OCI-M2 (cell line): ENCODE measurements at regions not wholly inside any gene's neighbourhood (a gene's known extent, or its start where the extent isn't known, plus 50 kb on each side); places are given as distances from the start of the nearest gene placed in this dataset.

Experiments
- DNase-seq: peaks from one replicate; lab custom pipeline; 2025; ENCODE audit not compliant: unreplicated experiment; lab: John Stamatoyannopoulos, UW

DNA sequence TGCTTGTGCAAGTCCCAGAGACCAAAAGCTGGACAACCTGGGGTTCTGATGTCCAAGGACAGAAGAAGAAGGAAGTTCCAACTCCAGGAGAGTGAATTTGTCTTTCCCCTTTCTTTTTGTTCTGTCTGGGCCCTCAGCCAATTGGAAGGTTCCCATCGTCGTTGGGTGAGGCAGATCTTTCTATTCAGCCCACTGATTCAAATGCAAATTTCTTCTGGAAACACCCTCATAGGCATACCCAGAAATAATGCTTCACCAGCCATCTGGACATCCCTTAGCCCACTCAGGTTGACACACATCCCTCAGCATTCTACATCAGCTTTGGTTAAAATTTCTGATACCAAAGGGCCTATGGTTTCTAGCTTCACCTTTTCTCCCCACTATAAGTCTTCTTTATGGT is 156.5 kb downstream of the SP3 start:
- DNase-seq, result no peak

DNA sequence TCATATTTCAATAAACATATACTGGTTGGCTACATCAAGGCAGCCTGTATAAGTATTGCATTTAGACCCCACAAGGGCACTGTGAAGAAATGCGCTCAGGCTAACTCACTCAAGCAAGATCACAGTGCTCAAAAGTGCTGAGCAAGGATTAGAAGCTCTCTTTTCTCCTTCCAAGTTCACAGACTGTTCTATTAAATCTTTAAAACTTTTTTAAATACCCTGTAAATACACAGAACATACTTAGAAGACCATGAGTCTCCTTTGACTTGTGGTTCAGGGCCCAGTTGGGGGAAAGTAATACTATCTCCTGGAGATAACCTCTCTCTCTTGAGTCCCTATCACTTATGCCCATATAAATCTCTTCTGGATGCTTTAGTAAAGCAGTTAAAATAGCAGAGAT is 152.9 kb downstream of the SP3 start:
- DNase-seq, result no peak

- no peak for DNase-seq
Observed at GRCh38 chr2:173814306-173814705, 150.9 kb downstream of the SP3 start.

GRCh38 chr2:173815772-173816171 is 149.4 kb downstream of the SP3 start:
- no peak for DNase-seq

DNA sequence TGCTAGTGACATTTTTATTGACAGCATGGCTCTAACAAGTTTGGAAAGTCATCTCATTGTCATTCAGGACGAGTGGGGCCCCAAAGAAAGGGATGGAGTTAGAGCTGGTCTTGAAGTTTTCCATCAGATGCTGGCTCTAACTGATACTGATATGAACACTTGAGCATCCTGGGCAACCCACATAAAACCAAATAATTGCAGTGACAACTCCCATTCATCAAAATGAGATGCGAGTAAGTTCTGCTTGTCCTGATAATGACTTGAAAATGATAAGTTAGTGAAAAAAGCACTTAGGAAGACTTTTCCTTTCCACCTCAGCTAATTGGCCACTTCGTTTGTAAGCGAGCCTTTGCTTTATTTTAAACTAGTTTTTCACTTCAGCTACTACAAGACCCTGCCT is 147.6 kb downstream of the SP3 start:
- DNase-seq, result no peak

DNA sequence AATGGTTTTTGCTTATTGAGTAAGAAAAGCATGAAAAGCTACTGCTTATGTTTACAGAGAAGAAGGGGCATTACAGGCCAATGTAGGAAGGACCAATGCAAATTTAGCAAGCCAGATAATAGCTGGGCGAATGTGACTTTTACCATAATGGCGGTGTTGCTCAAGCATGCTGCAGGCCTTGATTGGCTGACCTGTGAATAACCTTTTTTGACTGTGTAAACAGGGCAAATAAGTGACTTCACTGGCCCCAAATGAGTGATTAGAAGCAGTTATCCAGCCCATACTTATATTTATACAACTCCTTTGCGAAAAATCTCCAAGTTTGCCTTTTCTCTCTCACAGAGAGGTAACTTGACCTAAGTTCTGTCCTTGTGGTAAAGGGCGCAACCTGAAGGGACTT is 146.9 kb downstream of the SP3 start:
- no peak for DNase-seq

- no peak for DNase-seq
Observed at GRCh38 chr2:173819852-173820251, 145.3 kb downstream of the SP3 start.

- DNase-seq, result no peak
Observed at GRCh38 chr2:173821451-173821850, 143.7 kb downstream of the SP3 start.

- no peak for DNase-seq
Observed at GRCh38 chr2:173822889-173823542, 142.2 kb downstream of the SP3 start.

GRCh38 chr2:173823543-173823939 is 141.6 kb downstream of the SP3 start:
- no peak for DNase-seq

GRCh38 chr2:173828189-173829142 is 136.7 kb downstream of the SP3 start:
- no peak for DNase-seq

- no peak for DNase-seq
Observed at GRCh38 chr2:173829727-173830126, 135.4 kb downstream of the SP3 start.

GRCh38 chr2:173830170-173830569 is 135.0 kb downstream of the SP3 start:
- no peak for DNase-seq

DNA sequence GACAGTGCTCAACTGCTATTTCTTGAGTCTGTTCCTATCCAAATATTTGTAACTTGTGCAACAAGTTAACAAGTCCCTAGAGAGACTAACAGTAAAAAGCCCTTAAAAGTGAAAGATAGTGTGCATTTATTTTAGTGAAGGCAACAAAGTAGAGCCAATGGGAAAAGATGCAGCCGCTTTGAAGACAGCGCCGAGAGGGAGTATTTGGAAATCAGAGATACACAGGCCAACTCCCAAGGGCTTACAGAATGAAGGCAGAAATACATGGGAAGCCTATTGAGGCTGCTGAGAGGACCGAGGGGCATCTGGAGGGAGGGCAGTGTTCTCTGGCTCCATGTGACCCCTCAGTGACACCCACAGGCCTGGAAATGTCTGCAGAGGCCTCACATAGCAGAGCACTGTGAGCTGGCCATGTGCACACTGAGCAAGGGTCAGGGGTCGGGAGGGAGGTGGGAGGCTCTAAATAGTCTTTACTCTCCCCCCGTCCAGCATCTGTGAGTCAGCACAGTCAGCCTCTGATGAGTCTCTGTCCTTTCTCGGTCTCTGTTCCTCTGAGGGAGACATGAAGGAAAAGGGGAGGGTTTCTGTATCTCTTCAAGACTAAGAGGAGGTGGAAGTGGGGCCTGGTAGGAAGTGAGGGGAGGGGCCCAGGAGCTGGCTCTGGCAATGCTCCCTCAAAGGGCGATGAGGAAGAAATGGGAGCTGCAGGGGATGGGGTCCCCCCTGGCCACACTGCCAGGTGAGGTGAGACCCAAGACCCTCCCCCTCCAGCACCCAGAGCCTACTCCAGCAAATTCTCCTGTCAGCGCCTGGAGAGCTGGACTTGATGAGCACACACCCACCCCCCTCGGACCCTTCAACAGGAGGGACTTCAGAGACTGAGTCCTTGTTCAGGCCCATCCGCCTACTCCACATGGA is 133.6 kb downstream of the SP3 start:
- DNase-seq, result no peak

GRCh38 chr2:173834141-173834540 is 131.0 kb downstream of the SP3 start:
- no peak for DNase-seq

DNA sequence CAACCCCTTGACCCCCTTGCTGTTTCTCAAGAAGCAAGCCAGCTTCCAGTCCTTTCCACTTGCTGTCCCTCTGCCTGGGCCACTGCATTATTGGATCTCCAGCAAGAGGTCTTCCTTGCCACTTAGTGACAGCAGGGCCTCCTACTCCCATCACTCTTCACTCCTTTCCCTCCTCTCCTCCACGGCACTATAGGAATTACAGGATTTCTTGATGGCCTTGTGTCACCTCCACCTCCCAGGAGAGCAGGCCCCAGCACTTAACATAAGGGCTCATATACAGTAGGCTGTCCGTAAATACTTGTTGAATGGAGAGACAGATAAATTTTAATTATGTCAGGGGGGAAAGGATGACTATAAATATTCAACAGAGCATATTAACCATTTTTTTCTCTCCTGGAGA is 129.4 kb downstream of the SP3 start:
- no peak for DNase-seq

DNA sequence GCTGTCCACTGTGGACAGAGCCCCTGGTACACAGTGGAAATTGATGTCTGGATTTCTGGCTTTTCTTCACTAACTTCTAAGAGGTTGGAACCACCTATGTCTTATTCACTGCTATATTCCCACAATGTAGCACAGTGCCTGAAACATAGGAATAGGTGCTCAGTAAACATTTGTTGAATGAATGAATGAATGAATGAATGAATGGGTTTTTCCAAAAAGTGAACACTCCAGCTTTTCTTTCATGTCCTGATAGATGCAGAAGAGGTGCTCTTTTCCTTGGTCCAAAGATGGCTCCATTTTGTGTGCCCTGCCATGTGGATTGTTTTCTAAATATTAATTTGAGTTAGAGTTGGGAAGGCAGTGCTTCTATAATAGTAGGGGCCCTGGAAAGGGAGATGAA is 124.1 kb downstream of the SP3 start:
- DNase-seq, result no peak

GRCh38 chr2:173843526-173843925 is 121.6 kb downstream of the SP3 start:
- no peak for DNase-seq

GRCh38 chr2:173851141-173851641 is 114.0 kb downstream of the SP3 start:
- no peak for DNase-seq

DNA sequence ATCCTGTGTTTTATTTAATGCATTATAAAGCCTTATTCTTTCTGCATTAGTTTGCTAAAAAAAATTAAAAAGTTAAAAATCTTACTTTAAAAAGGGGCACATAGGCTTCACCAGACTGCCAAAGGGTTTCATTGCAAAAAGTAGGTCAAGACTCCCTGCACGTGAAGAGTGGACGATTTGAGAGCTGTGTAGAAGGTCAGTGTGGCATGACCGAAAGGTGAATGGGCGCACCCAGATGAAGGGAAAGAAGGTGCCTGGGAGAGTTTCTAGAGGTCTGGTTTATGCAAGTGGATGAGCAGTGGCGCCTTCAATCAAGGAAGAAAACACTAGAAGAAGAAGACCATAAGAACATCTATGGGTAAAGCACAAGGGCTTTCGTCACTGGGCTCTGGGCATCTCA is 111.0 kb downstream of the SP3 start:
- no peak for DNase-seq

DNA sequence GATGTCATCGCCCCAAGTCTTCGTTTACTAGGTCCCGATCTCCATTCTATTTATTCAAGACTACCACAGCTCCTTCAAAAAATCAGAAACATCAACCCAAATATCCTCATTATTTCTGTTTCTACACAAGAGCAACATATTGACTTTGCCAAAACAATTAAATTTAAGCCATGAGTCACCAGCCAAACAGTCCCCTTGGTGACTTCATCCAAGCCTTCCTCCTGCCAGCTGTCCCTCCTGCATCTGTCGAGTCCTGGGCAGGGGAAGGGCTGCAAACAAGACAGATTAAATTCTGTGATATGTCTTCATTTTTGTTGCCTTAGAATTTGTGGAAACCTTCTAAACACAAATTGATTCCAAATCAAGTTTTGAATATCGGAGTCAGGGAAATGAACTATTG is 110.3 kb downstream of the SP3 start:
- DNase-seq, result no peak
